ENCODE measurements at regions not wholly inside any gene's neighbourhood (a gene's known extent, or its start where the extent isn't known, plus 50 kb on each side); places are given as distances from the start of the nearest gene placed in this dataset.
"Not testable (repeated sequence)": the region's sequence is repeated elsewhere in the genome, so short reads cannot be mapped to it uniquely, and the experiment has no call there.

- Histone ChIP-seq H3K9me3 (peaks cover 0 to 5% (median 0%) of the 10 kb centered on the region in 4 donors), H3K4me1 (no peaks in the 10 kb centered on the region), H3K36me3 (no peaks in the 10 kb centered on the region), H3K27ac (no peak overlapping the region), H3K4me3 (no peak overlapping the region), H3K27me3 (no peaks in the 10 kb centered on the region)
- no peak for DNase-seq
- intact Hi-C loops (cut with DNase I; ENCODE audit: low total_unique reads), result no loop called here
- TF ChIP-seq CTCF (IDR thresholded peaks at IDR 0.05) (no peak), EP300 (IDR thresholded peaks at IDR 0.05) (no peak), POLR2A (IDR thresholded peaks at IDR 0.05) (no peak), POLR2AphosphoS5 (IDR thresholded peaks at IDR 0.05) (no peak)
- WGBS, 5 donors, result 90 to 98% (median 92%) methylated on average over 1 of the region's 1 CpG
These were observed 107.3 kb downstream of the AKAP11 start for GRCh38 chr13:42379241-42379640.

- no peak overlapping the region for H3K4me3 ChIP-seq
- WGBS, 5 donors, result 59 to 75% (median 66%) methylated on average over 12 of the region's 12 CpGs
- intact Hi-C loops (cut with DNase I; ENCODE audit: low total_unique reads), result no loop called here
These were observed 108.6 kb downstream of the AKAP11 start for GRCh38 chr13:42380420-42381164.

GRCh38 chr13:42381165-42381425 is 109.1 kb downstream of the AKAP11 start:
- no peak for TF ChIP-seq EP300 (IDR thresholded peaks at IDR 0.05)
- TF ChIP-seq POLR2A (IDR thresholded peaks at IDR 0.05), result no peak
- no peak for TF ChIP-seq CTCF (IDR thresholded peaks at IDR 0.05)
- TF ChIP-seq POLR2AphosphoS5 (IDR thresholded peaks at IDR 0.05), result no peak
- no peak overlapping the region for H3K27ac ChIP-seq
- H3K36me3 ChIP-seq, result no peaks in the 10 kb centered on the region
- no peaks in the 10 kb centered on the region for H3K27me3 ChIP-seq
- H3K9me3 ChIP-seq, result peaks cover 0 to 5% (median 0%) of the 10 kb centered on the region in 4 donors
- 86 to 93% (median 91%) methylated on average over 4 of the region's 4 CpGs for WGBS, 5 donors
- intact Hi-C loops (cut with DNase I; ENCODE audit: low total_unique reads), result no loop called here
- H3K4me1 ChIP-seq, result no peaks in the 10 kb centered on the region
- no peak overlapping the region for H3K4me3 ChIP-seq
- DNase-seq, result no peak

More at GRCh38 chr13:42380420-42381164, 108.6 kb downstream of the AKAP11 start:
- no peak for DNase-seq
- Histone ChIP-seq H3K27ac (no peak overlapping the region), H3K4me1 (no peaks in the 10 kb centered on the region), H3K27me3 (no peaks in the 10 kb centered on the region), H3K36me3 (no peaks in the 10 kb centered on the region), H3K9me3 (peaks cover 0 to 5% (median 0%) of the 10 kb centered on the region in 4 donors)
- TF ChIP-seq POLR2AphosphoS5 (IDR thresholded peaks at IDR 0.05), result no peak
- TF ChIP-seq EP300 (IDR thresholded peaks at IDR 0.05), result no peak
- TF ChIP-seq POLR2A (IDR thresholded peaks at IDR 0.05), result no peak
- no peak for TF ChIP-seq CTCF (IDR thresholded peaks at IDR 0.05)

GRCh38 chr13:42381426-42381825 is 109.5 kb downstream of the AKAP11 start:
- DNase-seq; H3K36me3 ChIP-seq; intact Hi-C loops (cut with DNase I; ENCODE audit: low total_unique reads); H3K27me3 ChIP-seq; H3K27ac ChIP-seq; H3K4me3 ChIP-seq; H3K9me3 ChIP-seq; H3K4me1 ChIP-seq: not testable (repeated sequence)
- 91 to 95% (median 94%) methylated on average over 8 of the region's 8 CpGs for WGBS, 5 donors

- Histone ChIP-seq H3K27me3 (no peaks in the 10 kb centered on the region), H3K27ac (no peak overlapping the region), H3K4me1 (no peaks in the 10 kb centered on the region), H3K36me3 (no peaks in the 10 kb centered on the region), H3K4me3 (no peak overlapping the region), H3K9me3 (peaks cover 0 to 5% (median 0%) of the 10 kb centered on the region in 4 donors)
- WGBS, 5 donors, result 71 to 91% (median 85%) methylated on average over 7 of the region's 7 CpGs
- intact Hi-C loops (cut with DNase I; ENCODE audit: low total_unique reads), result no loop called here
- TF ChIP-seq EP300 (IDR thresholded peaks at IDR 0.05) (no peak), POLR2AphosphoS5 (IDR thresholded peaks at IDR 0.05) (no peak), POLR2A (IDR thresholded peaks at IDR 0.05) (no peak), CTCF (IDR thresholded peaks at IDR 0.05) (no peak)
- DNase-seq, result no peak
These were observed 111.1 kb downstream of the AKAP11 start for GRCh38 chr13:42383025-42383424.
